Amygdala (tissue), 56 donors: ENCODE measurements at regions not wholly inside any gene's neighbourhood (a gene's known extent, or its start where the extent isn't known, plus 50 kb on each side); places are given as distances from the start of the nearest gene placed in this dataset.

Experiments used
- DNase-seq, 56 donors: peaks; one replicate each; lab custom pipeline; 2025; lab: John Stamatoyannopoulos, UW

- DNase-seq, result no peak
Measured at GRCh38 chr2:118479020-118479419, 368.4 kb downstream of the EN1 start.

GRCh38 chr2:118477111-118477862, 370.2 kb downstream of the EN1 start:
- no peak for DNase-seq

- DNase-seq, result no peak
Measured at GRCh38 chr2:118475622-118476205, 371.7 kb downstream of the EN1 start.

GRCh38 chr2:118474541-118474920, 372.9 kb downstream of the EN1 start:
- DNase-seq, result no peak

- DNase-seq, result no peak
Measured at GRCh38 chr2:118473846-118474540, 373.5 kb downstream of the EN1 start.

- DNase-seq, result no peak
Measured at GRCh38 chr2:118473241-118473640, 374.2 kb downstream of the EN1 start.

- no peak for DNase-seq
Measured at GRCh38 chr2:118470297-118470696, 377.2 kb downstream of the EN1 start.

- DNase-seq, result no peak
Measured at GRCh38 chr2:118469103-118469502, 378.3 kb downstream of the EN1 start.

GRCh38 chr2:118464546-118465265, 376.4 kb downstream of the INSIG2 start:
- DNase-seq, result no peak

- DNase-seq, result no peak
Measured at GRCh38 chr2:118464046-118464445, 375.8 kb downstream of the INSIG2 start.

- no peak for DNase-seq
Measured at GRCh38 chr2:118460425-118460824, 372.2 kb downstream of the INSIG2 start.

GRCh38 chr2:118459426-118459825, 371.2 kb downstream of the INSIG2 start:
- DNase-seq, result no peak

- DNase-seq, result no peak
Measured at GRCh38 chr2:118457951-118458350, 369.7 kb downstream of the INSIG2 start.

GRCh38 chr2:118449401-118449800, 361.1 kb downstream of the INSIG2 start:
- no peak for DNase-seq

GRCh38 chr2:118443596-118443995, 355.3 kb downstream of the INSIG2 start:
- DNase-seq, result no peak

GRCh38 chr2:118442996-118443553, 354.8 kb downstream of the INSIG2 start:
- no peak for DNase-seq

GRCh38 chr2:118442046-118442445, 353.8 kb downstream of the INSIG2 start:
- no peak for DNase-seq

- DNase-seq, result no peak
Measured at GRCh38 chr2:118440404-118441098, 352.3 kb downstream of the INSIG2 start.

- DNase-seq, result no peak
Measured at GRCh38 chr2:118437501-118437900, 349.2 kb downstream of the INSIG2 start.

- no peak for DNase-seq
Measured at GRCh38 chr2:118431997-118432396, 343.7 kb downstream of the INSIG2 start.
